IMR-90 (cell line): ENCODE measurements at regions not wholly inside any gene's neighbourhood (a gene's known extent, or its start where the extent isn't known, plus 50 kb on each side); places are given as distances from the start of the nearest gene placed in this dataset.

Experiments
- ATAC-seq: fragments of 200-7000 bp; cut with Tn5 transposase; 2 replicates; pipeline ENCODE4 v1.9.1; 2020; ENCODE audit warnings: low read depth, mild to moderate bottlenecking, moderate library complexity
- BruUV-seq: library from RNA; stranded (reverse); fragments of 400-500 nt; replicated peaks from 2 replicates; lab custom pipeline; 2021; lab: Mats Ljungman, UMichigan
- CTCF ChIA-PET: fragments of 300-600 bp; formaldehyde crosslinking; extraction: SDS; loops from one replicate; lab custom pipeline; 2021; ENCODE audit warnings: antibody characterized with exemption; lab: Yijun Ruan, JAX
- POLR2A ChIA-PET: fragments of 300-600 bp; sonication (Branson Sonifier 250); formaldehyde crosslinking; loops from one replicate; lab custom pipeline; 2022; ENCODE audit warnings: antibody characterized with exemption; ENCODE audit not compliant: unreplicated experiment; lab: Charles Lee
- DNase-seq: peaks from one replicate; pipeline ENCODE4 v3.0.0; 2013
- H2AFZ ChIP-seq: replicated peaks from 2 replicates; pipeline ENCODE3; 2013; ENCODE audit warnings: low read length, mild to moderate bottlenecking; ENCODE audit not compliant: poor library complexity
- H2AK5ac ChIP-seq: 2 replicates; pipeline ENCODE4 v1.6.1; 2013; ENCODE audit warnings: low read depth, low read length, inconsistent platforms
- H2AK9ac ChIP-seq: replicated peaks from 2 replicates; pipeline ENCODE3; 2013; ENCODE audit warnings: mild to moderate bottlenecking, low read depth, low read length, moderate library complexity; ENCODE audit not compliant: poor library complexity
- H2BK120ac ChIP-seq: 2 replicates; pipeline ENCODE4 v1.6.1; 2013; ENCODE audit warnings: low read depth, low read length, inconsistent platforms
- H2BK15ac ChIP-seq: 3 replicates; pipeline ENCODE4 v1.6.1; 2013; ENCODE audit warnings: low read depth, low read length, inconsistent platforms
- H2BK20ac ChIP-seq: 2 replicates; pipeline ENCODE4 v1.6.1; 2013; ENCODE audit warnings: low read depth, mild to moderate bottlenecking, inconsistent platforms, low read length, moderate library complexity
- H2BK5ac ChIP-seq: 2 replicates; pipeline ENCODE4 v1.6.1; 2013; ENCODE audit warnings: mild to moderate bottlenecking, low read depth, low read length, inconsistent platforms; ENCODE audit not compliant: poor library complexity, severe bottlenecking
- H3K14ac ChIP-seq: replicated peaks from 2 replicates; pipeline ENCODE4 v1.6.1; 2013; ENCODE audit warnings: low read depth, low read length, inconsistent platforms
- H3K18ac ChIP-seq: 2 replicates; pipeline ENCODE4 v1.6.1; 2013; ENCODE audit warnings: low read depth, low read length, control low read depth
- H3K23ac ChIP-seq: 2 replicates; pipeline ENCODE4 v1.6.1; 2013; ENCODE audit warnings: low read depth, low read length, inconsistent platforms
- H3K27ac ChIP-seq: 2 replicates; pipeline ENCODE4 v1.5.1; 2013; ENCODE audit warnings: mild to moderate bottlenecking, control low read depth, low read length; ENCODE audit not compliant: insufficient read depth
- H3K27me3 ChIP-seq: 2 replicates; pipeline ENCODE4 v1.6.1; 2013; ENCODE audit warnings: low read length; ENCODE audit not compliant: control insufficient read depth, insufficient read depth
- H3K36me3 ChIP-seq: 2 replicates; pipeline ENCODE4 v1.6.1; 2013; ENCODE audit warnings: low read length, mixed read lengths; ENCODE audit not compliant: control insufficient read depth, insufficient read depth
- H3K4ac ChIP-seq: 2 replicates; pipeline ENCODE4 v1.6.1; 2013; ENCODE audit warnings: low read depth, low read length, inconsistent platforms
- H3K4me1 ChIP-seq: 2 replicates; pipeline ENCODE4 v1.6.1; 2013; ENCODE audit warnings: low read length, mixed read lengths; ENCODE audit not compliant: control insufficient read depth, insufficient read depth
- H3K4me2 ChIP-seq: 2 replicates; pipeline ENCODE4 v1.6.1; 2013; ENCODE audit warnings: low read depth, mild to moderate bottlenecking, control low read depth, low read length, moderate library complexity
- H3K4me3 ChIP-seq: 2 replicates; pipeline ENCODE4 v1.5.1; 2013; ENCODE audit warnings: low read depth, mild to moderate bottlenecking, control low read depth, low read length, moderate library complexity; ENCODE audit not compliant: insufficient read depth
- H3K56ac ChIP-seq: 2 replicates; pipeline ENCODE4 v1.6.1; 2013; ENCODE audit warnings: low read length, inconsistent platforms; ENCODE audit not compliant: insufficient read depth; ENCODE audit errors: extremely low read depth
- H3K79me1 ChIP-seq, 2 experiments: 2 replicates each; pipeline ENCODE4 v1.6.1; 2013; ENCODE audit warnings: low read length in 2 of 2, inconsistent platforms in 1 of 2, low read depth in 1 of 2
- H3K9ac ChIP-seq: 2 replicates; pipeline ENCODE4 v1.6.1; 2013; ENCODE audit warnings: low read depth, low read length, control low read depth
- H3K9me1 ChIP-seq: 2 replicates; pipeline ENCODE4 v1.6.1; 2013; ENCODE audit warnings: low read length, inconsistent platforms; ENCODE audit not compliant: insufficient read depth
- H3K9me3 ChIP-seq: 2 replicates; pipeline ENCODE4 v1.6.1; 2013; ENCODE audit warnings: low read length; ENCODE audit not compliant: control insufficient read depth, insufficient read depth
- H4K20me1 ChIP-seq: 2 replicates; pipeline ENCODE4 v1.6.1; 2013; ENCODE audit warnings: low read length, inconsistent platforms; ENCODE audit not compliant: insufficient read depth
- H4K5ac ChIP-seq: 2 replicates; pipeline ENCODE4 v1.6.1; 2013; ENCODE audit warnings: mild to moderate bottlenecking, low read depth, low read length, control low read depth
- H4K8ac ChIP-seq, 2 experiments: 2 replicates each; pipeline ENCODE4 v1.6.1; 2013; ENCODE audit warnings: low read depth in 2 of 2, low read length in 2 of 2, control low read depth in 1 of 2, inconsistent platforms in 1 of 2
- H4K91ac ChIP-seq: 2 replicates; pipeline ENCODE4 v1.6.1; 2013; ENCODE audit warnings: low read depth, low read length, inconsistent platforms; ENCODE audit not compliant: insufficient read depth
- CEBPB ChIP-seq: IDR thresholded peaks from 2 replicates; pipeline ENCODE4 v1.6.1; 2012; ENCODE audit warnings: low read depth, low read length, improper control_type of control experiment
- CTCF ChIP-seq: conservative IDR thresholded peaks from 2 replicates; pipeline ENCODE4 v1.5.1; 2012; ENCODE audit warnings: mild to moderate bottlenecking, low read depth, low read length, improper control_type of control experiment
- MXI1 ChIP-seq: IDR thresholded peaks from 2 replicates; pipeline ENCODE4 v1.6.1; 2012; ENCODE audit warnings: low read depth, mild to moderate bottlenecking, low read length, moderate library complexity, borderline replicate concordance
- WGBS, 2 experiments: methylation state at CpG; one replicate each; pipeline versions ENCODE4 v1.1.5 to v1.1.7; 2013; ENCODE audit warnings: missing lambda C conversion rate in 2 of 2; ENCODE audit not compliant: insufficient read length in 1 of 2; ENCODE audit errors: extremely low coverage in 2 of 2; 5-methylcytosine and 5-hydroxymethylcytosine counted together
- dilution Hi-C: fragments of 300-500 bp; cut with HindIII; formaldehyde crosslinking; loops from one replicate; pipeline ENCODE4 v1.14.3; 2018; ENCODE audit warnings: low sequenced_read_pairs; ENCODE audit not compliant: unreplicated experiment
- in situ Hi-C: fragments of 300-500 bp; cut with MboI; formaldehyde crosslinking; loops from 3 replicates; pipeline ENCODE4 v1.14.3; 2019; ENCODE audit warnings: low sequenced_read_pairs, inconsistent platforms, mixed read lengths
- intact Hi-C: fragments of 100-400 bp; cut with micrococcal nuclease; formaldehyde crosslinking; loops from 2 replicates; pipeline ENCODE4 v1.10.0; 2022

GRCh38 chr10:4053940-4054339, 268.9 kb upstream of the KLF6 start:
- no peak overlapping the region for H4K8ac ChIP-seq
- H3K36me3 ChIP-seq = no peaks in the 10 kb centered on the region
- ChIA-PET CTCF (no interaction called here), POLR2A (interaction anchor here (0.5 kb wide), 1 partner anchor 436 kb away, joined by 4 read pairs; no protein-coding TSS in a partner anchor)
- 0 out of 4 replicates have a peak, but pooled peaks cover 0 to 3% of the 10 kb centered on the region in 2 experiments for H3K79me1 ChIP-seq
- no peak overlapping the region for H4K5ac ChIP-seq
- peaks cover 5% of the 10 kb centered on the region; the same call in 1 of the 2 replicates for H3K4me1 ChIP-seq
- H3K4me2 ChIP-seq = no peak overlapping the region
- no peak overlapping the region for H3K18ac ChIP-seq
- H2BK5ac ChIP-seq = no peak overlapping the region
- no peak overlapping the region for H2AK5ac ChIP-seq
- no peak overlapping the region for H3K4me3 ChIP-seq
- H2AK9ac ChIP-seq = no peak overlapping the region
- no peak overlapping the region for H3K4ac ChIP-seq
- no peak overlapping the region for H2AFZ ChIP-seq
- ATAC-seq (no peak), DNase-seq (no peak)
- no peak overlapping the region for H3K27ac ChIP-seq
- H3K9me1 ChIP-seq = 0 out of 2 replicates have a peak, but pooled peaks cover 4% of the 10 kb centered on the region
- no CpG with 5 or more reads among the region's 8 CpGs for WGBS, 2 experiments
- no peak overlapping the region for H3K56ac ChIP-seq
- no peak overlapping the region for H2BK20ac ChIP-seq
- intact Hi-C loops = no loop called here
- in situ Hi-C loops = no loop called here
- TF ChIP-seq MXI1 (no peak), CTCF (no peak), CEBPB (peak; percentile 34; the same call in 1 of the 2 replicates)
- no peak overlapping the region for H2BK120ac ChIP-seq
- H4K91ac ChIP-seq = no peak overlapping the region
- dilution Hi-C loops = no loop called here
- no peak overlapping the region for H2BK15ac ChIP-seq
- H3K27me3 ChIP-seq = no peaks in the 10 kb centered on the region
- H4K20me1 ChIP-seq = no peaks in the 10 kb centered on the region
- H3K9me3 ChIP-seq = no peaks in the 10 kb centered on the region
- BruUV-seq = no TSS peak
- no peak overlapping the region for H3K14ac ChIP-seq
- no peak overlapping the region for H3K23ac ChIP-seq
- no peak overlapping the region for H3K9ac ChIP-seq
